H9 (cell line): ENCODE measurements at regions not wholly inside any gene's neighbourhood (a gene's known extent, or its start where the extent isn't known, plus 50 kb on each side); places are given as distances from the start of the nearest gene placed in this dataset.

Source experiments
- DNase-seq: peaks from one replicate; pipeline ENCODE4 v3.0.0-alpha.2; 2017
- H2AFZ ChIP-seq: one replicate; pipeline ENCODE4 v1.6.1; 2013; ENCODE audit warnings: mild to moderate bottlenecking, low read length, control low read depth, moderate library complexity
- H2AK5ac ChIP-seq: 2 replicates; pipeline ENCODE4 v1.6.1; 2013; ENCODE audit warnings: low read length, control low read depth, mixed read lengths; ENCODE audit not compliant: insufficient read length
- H2BK120ac ChIP-seq: one replicate; pipeline ENCODE4 v1.6.1; 2013; ENCODE audit warnings: low read depth, mild to moderate bottlenecking, low read length, control low read depth, inconsistent platforms; ENCODE audit not compliant: poor library complexity, severe bottlenecking
- H2BK12ac ChIP-seq: 2 replicates; pipeline ENCODE4 v1.6.1; 2013; ENCODE audit warnings: low read length, control low read depth, mixed read lengths, low read depth; ENCODE audit not compliant: insufficient read length
- H2BK15ac ChIP-seq: 2 replicates; pipeline ENCODE4 v1.6.1; 2013; ENCODE audit warnings: low read depth, low read length, control low read depth
- H2BK20ac ChIP-seq: one replicate; pipeline ENCODE4 v1.6.1; 2013; ENCODE audit warnings: low read depth, mild to moderate bottlenecking, low read length, control low read depth, inconsistent platforms; ENCODE audit not compliant: poor library complexity, severe bottlenecking
- H2BK5ac ChIP-seq: 2 replicates; pipeline ENCODE4 v1.6.1; 2013; ENCODE audit warnings: low read length, control low read depth, mixed read lengths; ENCODE audit not compliant: insufficient read length
- H3K14ac ChIP-seq: 2 replicates; pipeline ENCODE4 v1.6.1; 2013; ENCODE audit warnings: low read length, control low read depth; ENCODE audit not compliant: insufficient read depth
- H3K18ac ChIP-seq: 2 replicates; pipeline ENCODE4 v1.6.1; 2013; ENCODE audit warnings: low read depth, mild to moderate bottlenecking, mixed read lengths, low read length, control low read depth; ENCODE audit not compliant: insufficient read length
- H3K23ac ChIP-seq: 2 replicates; pipeline ENCODE4 v1.6.1; 2013; ENCODE audit warnings: low read length, control low read depth, mixed read lengths, low read depth; ENCODE audit not compliant: insufficient read length
- H3K23me2 ChIP-seq: 2 replicates; pipeline ENCODE4 v1.6.1; 2013; ENCODE audit warnings: low read depth, mild to moderate bottlenecking, mixed read lengths, low read length, control low read depth; ENCODE audit not compliant: insufficient read length, poor library complexity, severe bottlenecking
- H3K27ac ChIP-seq: 2 replicates; pipeline ENCODE4 v1.5.1; 2013; ENCODE audit warnings: low read length, control low read depth, mixed read lengths, low read depth; ENCODE audit not compliant: insufficient read length
- H3K27me3 ChIP-seq: 2 replicates; pipeline ENCODE4 v1.6.1; 2013; ENCODE audit warnings: low read length, control low read depth, inconsistent platforms; ENCODE audit not compliant: insufficient read depth
- H3K4ac ChIP-seq: 2 replicates; pipeline ENCODE4 v1.6.1; 2013; ENCODE audit warnings: low read depth, mild to moderate bottlenecking, control low read depth, inconsistent platforms, low read length, moderate library complexity
- H3K4me1 ChIP-seq: 2 replicates; pipeline ENCODE4 v1.6.1; 2013; ENCODE audit warnings: low read length, control low read depth, inconsistent platforms; ENCODE audit not compliant: insufficient read depth
- H3K4me2 ChIP-seq: 2 replicates; pipeline ENCODE4 v1.6.1; 2013; ENCODE audit warnings: low read length, control low read depth, mixed read lengths; ENCODE audit not compliant: insufficient read length, insufficient read depth
- H3K56ac ChIP-seq: 2 replicates; pipeline ENCODE4 v1.6.1; 2013; ENCODE audit warnings: low read depth, mild to moderate bottlenecking, mixed read lengths, low read length, control low read depth; ENCODE audit not compliant: insufficient read length
- H3K79me1 ChIP-seq: 2 replicates; pipeline ENCODE4 v1.6.1; 2013; ENCODE audit warnings: low read depth, mild to moderate bottlenecking, moderate library complexity, low read length, control low read depth, inconsistent platforms; ENCODE audit not compliant: insufficient read depth, poor library complexity, severe bottlenecking
- H3K79me2 ChIP-seq: 2 replicates; pipeline ENCODE4 v1.6.1; 2013; ENCODE audit warnings: low read length, control low read depth, inconsistent platforms; ENCODE audit not compliant: insufficient read depth
- H3K9ac ChIP-seq: 2 replicates; pipeline ENCODE4 v1.6.1; 2013; ENCODE audit warnings: low read length, control low read depth, mixed read lengths; ENCODE audit not compliant: insufficient read length; ENCODE audit errors: extremely low read depth
- H3K9me3 ChIP-seq: one replicate; pipeline ENCODE4 v1.6.1; 2013; ENCODE audit warnings: low read depth, low read length, inconsistent platforms; ENCODE audit not compliant: control insufficient read depth
- H3T11ph ChIP-seq: one replicate; pipeline ENCODE4 v1.6.1; 2013; ENCODE audit warnings: mild to moderate bottlenecking, low read length, control low read depth, inconsistent platforms
- H4K20me1 ChIP-seq: one replicate; pipeline ENCODE4 v1.6.1; 2013; ENCODE audit not compliant: control insufficient read depth, insufficient read length, insufficient read depth
- H4K5ac ChIP-seq: 2 replicates; pipeline ENCODE4 v1.6.1; 2013; ENCODE audit warnings: low read depth, mild to moderate bottlenecking, mixed read lengths, low read length, control low read depth; ENCODE audit not compliant: insufficient read length
- H4K8ac ChIP-seq: replicated peaks from 2 replicates; pipeline ENCODE4 v1.6.1; 2013; ENCODE audit warnings: low read length, control low read depth, mixed read lengths, low read depth; ENCODE audit not compliant: insufficient read length
- H4K91ac ChIP-seq: 2 replicates; pipeline ENCODE4 v1.6.1; 2013; ENCODE audit warnings: low read depth, mild to moderate bottlenecking, moderate library complexity, mixed read lengths, low read length, control low read depth; ENCODE audit not compliant: insufficient read length
- H3K27ac Mint-ChIP-seq, 3 experiments: 2 replicates in 2 of 3; 3 replicates in 1 of 3; pipeline ENCODE4 v1.8.0; 2020 to 2021; ENCODE audit warnings: mixed read lengths in 3 of 3, mild to moderate bottlenecking in 1 of 3, moderate library complexity in 1 of 3
- H3K27me3 Mint-ChIP-seq: 2 replicates; pipeline ENCODE4 v1.8.0; 2021; ENCODE audit warnings: low read depth, mild to moderate bottlenecking, moderate library complexity, mixed read lengths
- H3K36me3 Mint-ChIP-seq, 3 experiments: 2 replicates in 2 of 3; 3 replicates in 1 of 3; pipeline ENCODE4 v1.8.0; 2020 to 2021; ENCODE audit warnings: low read depth in 3 of 3, mixed read lengths in 3 of 3; ENCODE audit not compliant: insufficient read depth in 1 of 3
- H3K4me1 Mint-ChIP-seq, 2 experiments: 2 replicates each; pipeline ENCODE4 v1.8.0; 2020; ENCODE audit warnings: mixed read lengths in 2 of 2
- H3K4me3 Mint-ChIP-seq, 2 experiments: 2 replicates in 1 of 2; 3 replicates in 1 of 2; pipeline ENCODE4 v1.8.0; 2020 to 2021; ENCODE audit warnings: mild to moderate bottlenecking in 2 of 2, mixed read lengths in 2 of 2, moderate library complexity in 1 of 2
- H3K9me3 Mint-ChIP-seq, 2 experiments: 2 replicates in 1 of 2; 3 replicates in 1 of 2; pipeline ENCODE4 v1.8.0; 2020; ENCODE audit warnings: mild to moderate bottlenecking in 2 of 2, mixed read lengths in 2 of 2, moderate library complexity in 1 of 2
- CTCF ChIP-seq: fragments of 200-600 bp; sonication (generic); conservative IDR thresholded peaks from 3 replicates; pipeline ENCODE4 v1.8.0; 2021; ENCODE audit warnings: antibody characterized with exemption, mild to moderate bottlenecking
- WGBS: extraction: QIAGEN DNeasy Blood & Tissue Kit; methylation state at CpG from one replicate; pipeline ENCODE4 v1.1.7; 2013; ENCODE audit warnings: missing lambda C conversion rate, low lambda C conversion rate, mixed read lengths; ENCODE audit not compliant: insufficient read length; ENCODE audit errors: extremely low coverage; 5-methylcytosine and 5-hydroxymethylcytosine counted together

- Histone ChIP-seq H3K27ac (no peak overlapping the region), H2BK12ac (no peak overlapping the region), H3K4me1 (no peaks in the 10 kb centered on the region), H4K5ac (no peak overlapping the region), H4K8ac (no peak overlapping the region), H2BK15ac (no peak overlapping the region), H3K4me2 (no peak overlapping the region), H3K9me3 (no peaks in the 10 kb centered on the region), H4K20me1 (no peaks in the 10 kb centered on the region), H2AK5ac (no peak overlapping the region), H3K9ac (no peak overlapping the region), H3K14ac (no peak overlapping the region), H3K18ac (no peak overlapping the region), H3K4ac (no peak overlapping the region), H3K23me2 (no peaks in the 10 kb centered on the region), H3K23ac (no peak overlapping the region), H2BK5ac (no peak overlapping the region), H2AFZ (no peak overlapping the region), H3T11ph (no peak overlapping the region), H3K79me1 (no peaks in the 10 kb centered on the region), H3K79me2 (no peaks in the 10 kb centered on the region), H2BK120ac (no peak overlapping the region), H3K56ac (no peak overlapping the region), H3K27me3 (no peaks in the 10 kb centered on the region), H4K91ac (no peak overlapping the region), H2BK20ac (no peak overlapping the region)
- DNase-seq: no peak
- no peaks in the 10 kb centered on the region; a peak in 1 of 5 replicates for H3K9me3 Mint-ChIP-seq
- peaks cover 2% of the 10 kb centered on the region; the same call in 1 of the 2 replicates for H3K27me3 Mint-ChIP-seq
- WGBS: no CpG with 5 or more reads among the region's 7 CpGs
- no peak overlapping the region for H3K4me3 Mint-ChIP-seq
- H3K36me3 Mint-ChIP-seq: no peaks in the 10 kb centered on the region
- no peak overlapping the region for H3K27ac Mint-ChIP-seq
- no peaks in the 10 kb centered on the region for H3K4me1 Mint-ChIP-seq
- TF ChIP-seq CTCF: no peak
These were observed 680.7 kb downstream of the GALC start for GRCh38 chr14:87312169-87312893.
